Lung microvascular endothelial cell (primary cell): ENCODE measurements at regions not wholly inside any gene's neighbourhood (a gene's known extent, or its start where the extent isn't known, plus 50 kb on each side); places are given as distances from the start of the nearest gene placed in this dataset.

ENCODE experiments used
- DNase-seq, 2 donors: peaks; one replicate each; pipeline versions ENCODE4 v3.0.0 to v3.0.0-alpha.2; 2010; ENCODE audit warnings: low read depth in 2 of 2

- DNase-seq = no peak
These were observed 652.0 kb upstream of the SALL3 start for GRCh38 chr18:78327643-78328042.

GRCh38 chr18:78330766-78331165 lies 648.9 kb upstream of the SALL3 start:
- DNase-seq = no peak

- DNase-seq = no peak
These were observed 626.7 kb upstream of the SALL3 start for GRCh38 chr18:78352910-78353309.

- no peak for DNase-seq
These were observed 617.4 kb upstream of the SALL3 start for GRCh38 chr18:78362198-78362597.

GRCh38 chr18:78363556-78364387 lies 615.8 kb upstream of the SALL3 start:
- no peak for DNase-seq

- no peak for DNase-seq
These were observed 615.1 kb upstream of the SALL3 start for GRCh38 chr18:78364388-78364960.

GRCh38 chr18:78367996-78368395 lies 611.6 kb upstream of the SALL3 start:
- no peak for DNase-seq

- DNase-seq = no peak
These were observed 610.9 kb upstream of the SALL3 start for GRCh38 chr18:78368726-78369125.

- no peak for DNase-seq
These were observed 603.6 kb upstream of the SALL3 start for GRCh38 chr18:78376046-78376445.

- DNase-seq = no peak
These were observed 601.2 kb upstream of the SALL3 start for GRCh38 chr18:78378403-78378802.

GRCh38 chr18:78378983-78379382 lies 600.6 kb upstream of the SALL3 start:
- DNase-seq = no peak

- DNase-seq = no peak
These were observed 589.2 kb upstream of the SALL3 start for GRCh38 chr18:78390348-78390951.

GRCh38 chr18:78390952-78391348 lies 588.7 kb upstream of the SALL3 start:
- DNase-seq = no peak

- DNase-seq = no peak
These were observed 586.3 kb upstream of the SALL3 start for GRCh38 chr18:78393086-78393862.

GRCh38 chr18:78396077-78396476 lies 583.5 kb upstream of the SALL3 start:
- no peak for DNase-seq

GRCh38 chr18:78396756-78397155 lies 582.9 kb upstream of the SALL3 start:
- no peak for DNase-seq

GRCh38 chr18:78399992-78400503 lies 579.6 kb upstream of the SALL3 start:
- no peak for DNase-seq

GRCh38 chr18:78402440-78402839 lies 577.2 kb upstream of the SALL3 start:
- DNase-seq = no peak

- DNase-seq = no peak
These were observed 576.7 kb upstream of the SALL3 start for GRCh38 chr18:78402966-78403365.

GRCh38 chr18:78403371-78403770 lies 576.2 kb upstream of the SALL3 start:
- no peak for DNase-seq

GRCh38 chr18:78405763-78406162 lies 573.9 kb upstream of the SALL3 start:
- DNase-seq = no peak
